NT2/D1 (cell line): ENCODE measurements at regions not wholly inside any gene's neighbourhood (a gene's known extent, or its start where the extent isn't known, plus 50 kb on each side); places are given as distances from the start of the nearest gene placed in this dataset.
"Not testable (repeated sequence)": the region's sequence is repeated elsewhere in the genome, so short reads cannot be mapped to it uniquely, and the experiment has no call there.

Experiments
- SUZ12 ChIP-seq: IDR thresholded peaks from 2 replicates; pipeline ENCODE4 v1.6.1; 2011; ENCODE audit not compliant: insufficient read length, insufficient read depth; ENCODE audit errors: extremely low read depth
- YY1 ChIP-seq: IDR thresholded peaks from 2 replicates; pipeline ENCODE4 v1.6.1; 2011; ENCODE audit not compliant: insufficient read length, insufficient read depth
- ZNF274 ChIP-seq: IDR thresholded peaks from 2 replicates; pipeline ENCODE4 v1.6.1; 2011; ENCODE audit warnings: mild to moderate bottlenecking, low read depth, low read length

DNA sequence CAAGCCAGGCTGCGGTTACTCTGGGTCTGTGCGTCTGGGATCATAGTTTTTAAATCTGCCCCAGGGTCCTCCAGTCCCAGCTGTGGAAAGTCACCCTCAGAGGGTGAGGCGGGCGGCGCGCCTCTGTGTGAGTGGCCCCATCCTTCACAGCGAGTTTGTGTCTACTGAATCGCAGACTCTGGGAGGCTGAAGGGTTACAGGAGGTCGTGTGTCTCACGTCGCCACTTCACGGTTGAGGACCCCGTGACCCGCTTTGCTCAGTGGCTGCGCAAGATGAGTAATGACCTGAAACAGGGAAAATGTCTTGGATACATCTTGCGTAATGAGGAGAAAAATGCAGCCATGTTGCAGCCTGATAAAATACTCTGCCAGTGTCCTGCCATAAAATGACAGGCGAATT lies 72.3 kb upstream of the SAMD11 start:
- TF ChIP-seq YY1, SUZ12, ZNF274: not testable (repeated sequence)
